ENCODE measurements at regions not wholly inside any gene's neighbourhood (a gene's known extent, or its start where the extent isn't known, plus 50 kb on each side); places are given as distances from the start of the nearest gene placed in this dataset.

- DNase-seq (ENCODE audit: low spot score), result no peak
Observed at GRCh38 chr1:4323309-4323708, 331.1 kb upstream of the AJAP1 start.

- DNase-seq (ENCODE audit: low spot score), result no peak
Observed at GRCh38 chr1:4324525-4324924, 329.9 kb upstream of the AJAP1 start.

GRCh38 chr1:4327142-4327541 lies 327.3 kb upstream of the AJAP1 start:
- DNase-seq (ENCODE audit: low spot score), result no peak

GRCh38 chr1:4328402-4329071 lies 325.9 kb upstream of the AJAP1 start:
- DNase-seq (ENCODE audit: low spot score), result no peak

- DNase-seq (ENCODE audit: low spot score), result no peak
Observed at GRCh38 chr1:4330805-4331766, 323.3 kb upstream of the AJAP1 start.

GRCh38 chr1:4331767-4332163 lies 322.6 kb upstream of the AJAP1 start:
- no peak for DNase-seq (ENCODE audit: low spot score)

GRCh38 chr1:4336507-4336906 lies 317.9 kb upstream of the AJAP1 start:
- DNase-seq (ENCODE audit: low spot score), result no peak

- no peak for DNase-seq (ENCODE audit: low spot score)
Observed at GRCh38 chr1:4341421-4341820, 313.0 kb upstream of the AJAP1 start.

GRCh38 chr1:4344065-4344732 lies 310.2 kb upstream of the AJAP1 start:
- DNase-seq (ENCODE audit: low spot score), result no peak

GRCh38 chr1:4345094-4345493 lies 309.3 kb upstream of the AJAP1 start:
- DNase-seq (ENCODE audit: low spot score), result no peak

- DNase-seq (ENCODE audit: low spot score), result no peak
Observed at GRCh38 chr1:4346131-4346530, 308.3 kb upstream of the AJAP1 start.

- no peak for DNase-seq (ENCODE audit: low spot score)
Observed at GRCh38 chr1:4351453-4351852, 303.0 kb upstream of the AJAP1 start.

GRCh38 chr1:4353090-4353856 lies 301.1 kb upstream of the AJAP1 start:
- no peak for DNase-seq (ENCODE audit: low spot score)

- no peak for DNase-seq (ENCODE audit: low spot score)
Observed at GRCh38 chr1:4355839-4356238, 298.6 kb upstream of the AJAP1 start.

GRCh38 chr1:4362314-4363044 lies 291.9 kb upstream of the AJAP1 start:
- DNase-seq (ENCODE audit: low spot score), result no peak

- no peak for DNase-seq (ENCODE audit: low spot score)
Observed at GRCh38 chr1:4366091-4366490, 288.3 kb upstream of the AJAP1 start.

GRCh38 chr1:4367230-4367777 lies 287.1 kb upstream of the AJAP1 start:
- no peak for DNase-seq (ENCODE audit: low spot score)

GRCh38 chr1:4369335-4369734 lies 285.1 kb upstream of the AJAP1 start:
- no peak for DNase-seq (ENCODE audit: low spot score)

- DNase-seq (ENCODE audit: low spot score), result no peak
Observed at GRCh38 chr1:4371849-4372248, 282.6 kb upstream of the AJAP1 start.

- DNase-seq (ENCODE audit: low spot score), result no peak
Observed at GRCh38 chr1:4375812-4376211, 278.6 kb upstream of the AJAP1 start.

All from AG20443 (cell line).